IMR-90 (cell line): ENCODE measurements at regions not wholly inside any gene's neighbourhood (a gene's known extent, or its start where the extent isn't known, plus 50 kb on each side); places are given as distances from the start of the nearest gene placed in this dataset.

Experiments used
- ATAC-seq: fragments of 200-7000 bp; cut with Tn5 transposase; 2 replicates; pipeline ENCODE4 v1.9.1; 2020; ENCODE audit warnings: low read depth, mild to moderate bottlenecking, moderate library complexity
- BruUV-seq: library from RNA; stranded (reverse); fragments of 400-500 nt; replicated peaks from 2 replicates; lab custom pipeline; 2021; lab: Mats Ljungman, UMichigan
- CTCF ChIA-PET: fragments of 300-600 bp; formaldehyde crosslinking; extraction: SDS; loops from one replicate; lab custom pipeline; 2021; ENCODE audit warnings: antibody characterized with exemption; lab: Yijun Ruan, JAX
- POLR2A ChIA-PET: fragments of 300-600 bp; sonication (Branson Sonifier 250); formaldehyde crosslinking; loops from one replicate; lab custom pipeline; 2022; ENCODE audit warnings: antibody characterized with exemption; ENCODE audit not compliant: unreplicated experiment; lab: Charles Lee
- DNase-seq: peaks from one replicate; pipeline ENCODE4 v3.0.0; 2013
- H2AFZ ChIP-seq: replicated peaks from 2 replicates; pipeline ENCODE3; 2013; ENCODE audit warnings: low read length, mild to moderate bottlenecking; ENCODE audit not compliant: poor library complexity
- H2AK5ac ChIP-seq: 2 replicates; pipeline ENCODE4 v1.6.1; 2013; ENCODE audit warnings: low read depth, low read length, inconsistent platforms
- H2AK9ac ChIP-seq: replicated peaks from 2 replicates; pipeline ENCODE3; 2013; ENCODE audit warnings: mild to moderate bottlenecking, low read depth, low read length, moderate library complexity; ENCODE audit not compliant: poor library complexity
- H2BK120ac ChIP-seq: 2 replicates; pipeline ENCODE4 v1.6.1; 2013; ENCODE audit warnings: low read depth, low read length, inconsistent platforms
- H2BK15ac ChIP-seq: 3 replicates; pipeline ENCODE4 v1.6.1; 2013; ENCODE audit warnings: low read depth, low read length, inconsistent platforms
- H2BK20ac ChIP-seq: 2 replicates; pipeline ENCODE4 v1.6.1; 2013; ENCODE audit warnings: low read depth, mild to moderate bottlenecking, inconsistent platforms, low read length, moderate library complexity
- H2BK5ac ChIP-seq: 2 replicates; pipeline ENCODE4 v1.6.1; 2013; ENCODE audit warnings: mild to moderate bottlenecking, low read depth, low read length, inconsistent platforms; ENCODE audit not compliant: poor library complexity, severe bottlenecking
- H3K14ac ChIP-seq: replicated peaks from 2 replicates; pipeline ENCODE4 v1.6.1; 2013; ENCODE audit warnings: low read depth, low read length, inconsistent platforms
- H3K18ac ChIP-seq: 2 replicates; pipeline ENCODE4 v1.6.1; 2013; ENCODE audit warnings: low read depth, low read length, control low read depth
- H3K23ac ChIP-seq: 2 replicates; pipeline ENCODE4 v1.6.1; 2013; ENCODE audit warnings: low read depth, low read length, inconsistent platforms
- H3K27ac ChIP-seq: 2 replicates; pipeline ENCODE4 v1.5.1; 2013; ENCODE audit warnings: mild to moderate bottlenecking, control low read depth, low read length; ENCODE audit not compliant: insufficient read depth
- H3K27me3 ChIP-seq: 2 replicates; pipeline ENCODE4 v1.6.1; 2013; ENCODE audit warnings: low read length; ENCODE audit not compliant: control insufficient read depth, insufficient read depth
- H3K36me3 ChIP-seq: 2 replicates; pipeline ENCODE4 v1.6.1; 2013; ENCODE audit warnings: low read length, mixed read lengths; ENCODE audit not compliant: control insufficient read depth, insufficient read depth
- H3K4ac ChIP-seq: 2 replicates; pipeline ENCODE4 v1.6.1; 2013; ENCODE audit warnings: low read depth, low read length, inconsistent platforms
- H3K4me1 ChIP-seq: 2 replicates; pipeline ENCODE4 v1.6.1; 2013; ENCODE audit warnings: low read length, mixed read lengths; ENCODE audit not compliant: control insufficient read depth, insufficient read depth
- H3K4me2 ChIP-seq: 2 replicates; pipeline ENCODE4 v1.6.1; 2013; ENCODE audit warnings: low read depth, mild to moderate bottlenecking, control low read depth, low read length, moderate library complexity
- H3K4me3 ChIP-seq: 2 replicates; pipeline ENCODE4 v1.5.1; 2013; ENCODE audit warnings: low read depth, mild to moderate bottlenecking, control low read depth, low read length, moderate library complexity; ENCODE audit not compliant: insufficient read depth
- H3K56ac ChIP-seq: 2 replicates; pipeline ENCODE4 v1.6.1; 2013; ENCODE audit warnings: low read length, inconsistent platforms; ENCODE audit not compliant: insufficient read depth; ENCODE audit errors: extremely low read depth
- H3K79me1 ChIP-seq, 2 experiments: 2 replicates each; pipeline ENCODE4 v1.6.1; 2013; ENCODE audit warnings: low read length in 2 of 2, inconsistent platforms in 1 of 2, low read depth in 1 of 2
- H3K9ac ChIP-seq: 2 replicates; pipeline ENCODE4 v1.6.1; 2013; ENCODE audit warnings: low read depth, low read length, control low read depth
- H3K9me1 ChIP-seq: 2 replicates; pipeline ENCODE4 v1.6.1; 2013; ENCODE audit warnings: low read length, inconsistent platforms; ENCODE audit not compliant: insufficient read depth
- H3K9me3 ChIP-seq: 2 replicates; pipeline ENCODE4 v1.6.1; 2013; ENCODE audit warnings: low read length; ENCODE audit not compliant: control insufficient read depth, insufficient read depth
- H4K20me1 ChIP-seq: 2 replicates; pipeline ENCODE4 v1.6.1; 2013; ENCODE audit warnings: low read length, inconsistent platforms; ENCODE audit not compliant: insufficient read depth
- H4K5ac ChIP-seq: 2 replicates; pipeline ENCODE4 v1.6.1; 2013; ENCODE audit warnings: mild to moderate bottlenecking, low read depth, low read length, control low read depth
- H4K8ac ChIP-seq, 2 experiments: 2 replicates each; pipeline ENCODE4 v1.6.1; 2013; ENCODE audit warnings: low read depth in 2 of 2, low read length in 2 of 2, control low read depth in 1 of 2, inconsistent platforms in 1 of 2
- H4K91ac ChIP-seq: 2 replicates; pipeline ENCODE4 v1.6.1; 2013; ENCODE audit warnings: low read depth, low read length, inconsistent platforms; ENCODE audit not compliant: insufficient read depth
- BHLHE40 ChIP-seq: fragments of 150-350 bp; IDR thresholded peaks from 2 replicates; pipeline ENCODE4 v1.6.1; 2016; ENCODE audit warnings: mild to moderate bottlenecking, low read depth, low read length
- CEBPB ChIP-seq: IDR thresholded peaks from 2 replicates; pipeline ENCODE4 v1.6.1; 2012; ENCODE audit warnings: low read depth, low read length, improper control_type of control experiment
- CHD1 ChIP-seq: IDR thresholded peaks from 2 replicates; pipeline ENCODE4 v1.6.1; 2012; ENCODE audit warnings: low read depth, low read length, improper control_type of control experiment
- FOS ChIP-seq: fragments of 150-350 bp; IDR thresholded peaks from 2 replicates; pipeline ENCODE4 v1.6.1; 2016; ENCODE audit warnings: low read depth, low read length
- MAFK ChIP-seq: IDR thresholded peaks from 2 replicates; pipeline ENCODE4 v1.6.1; 2012; ENCODE audit warnings: low read depth, low read length, improper control_type of control experiment
- MAZ ChIP-seq: IDR thresholded peaks from 2 replicates; pipeline ENCODE4 v1.6.1; 2012; ENCODE audit warnings: low read depth, mild to moderate bottlenecking, low read length, improper control_type of control experiment, moderate library complexity, borderline replicate concordance
- MXI1 ChIP-seq: IDR thresholded peaks from 2 replicates; pipeline ENCODE4 v1.6.1; 2012; ENCODE audit warnings: low read depth, mild to moderate bottlenecking, low read length, moderate library complexity, borderline replicate concordance
- NFE2L2 ChIP-seq: fragments of 150-350 bp; IDR thresholded peaks from 2 replicates; pipeline ENCODE4 v1.6.1; 2016; ENCODE audit warnings: low read depth, mild to moderate bottlenecking, low read length
- POLR2A ChIP-seq: IDR thresholded peaks from 2 replicates; pipeline ENCODE4 v1.6.1; 2012; ENCODE audit warnings: mild to moderate bottlenecking, low read depth, low read length
- RAD21 ChIP-seq: IDR thresholded peaks from 2 replicates; pipeline ENCODE4 v1.6.1; 2012; ENCODE audit warnings: low read length, improper control_type of control experiment
- RCOR1 ChIP-seq: IDR thresholded peaks from 2 replicates; pipeline ENCODE4 v1.6.1; 2012; ENCODE audit warnings: mild to moderate bottlenecking, low read length, improper control_type of control experiment; ENCODE audit not compliant: insufficient replicate concordance
- RFX5 ChIP-seq: IDR thresholded peaks from 2 replicates; pipeline ENCODE4 v1.8.0; 2012; ENCODE audit warnings: low read depth, mild to moderate bottlenecking, low read length, moderate library complexity
- SMC3 ChIP-seq: fragments of 150-350 bp; IDR thresholded peaks from 2 replicates; pipeline ENCODE4 v1.6.1; 2016; ENCODE audit warnings: low read depth, mild to moderate bottlenecking, antibody characterized with exemption, low read length, moderate library complexity
- WGBS, 2 experiments: methylation state at CpG; one replicate each; pipeline versions ENCODE4 v1.1.5 to v1.1.7; 2013; ENCODE audit warnings: missing lambda C conversion rate in 2 of 2; ENCODE audit not compliant: insufficient read length in 1 of 2; ENCODE audit errors: extremely low coverage in 2 of 2; 5-methylcytosine and 5-hydroxymethylcytosine counted together
- dilution Hi-C: fragments of 300-500 bp; cut with HindIII; formaldehyde crosslinking; loops from one replicate; pipeline ENCODE4 v1.14.3; 2018; ENCODE audit warnings: low sequenced_read_pairs; ENCODE audit not compliant: unreplicated experiment
- in situ Hi-C: fragments of 300-500 bp; cut with MboI; formaldehyde crosslinking; loops from 3 replicates; pipeline ENCODE4 v1.14.3; 2019; ENCODE audit warnings: low sequenced_read_pairs, inconsistent platforms, mixed read lengths
- intact Hi-C: fragments of 100-400 bp; cut with micrococcal nuclease; formaldehyde crosslinking; loops from 2 replicates; pipeline ENCODE4 v1.10.0; 2022
- TF ChIP-seq, protein P1 (sequence below): fragments of 150-350 bp; IDR thresholded peaks from 2 replicates; pipeline ENCODE4 v1.6.1; 2016; ENCODE audit warnings: low read depth, mild to moderate bottlenecking, low read length, moderate library complexity, borderline replicate concordance
- TF ChIP-seq, protein P2 (sequence below): fragments of 150-350 bp; IDR thresholded peaks from 2 replicates; pipeline ENCODE4 v1.6.1; 2017; ENCODE audit warnings: mild to moderate bottlenecking, antibody characterized with exemption, low read length, low read depth
- TF ChIP-seq, protein P3 (sequence below): conservative IDR thresholded peaks from 2 replicates; pipeline ENCODE4 v1.5.1; 2012; ENCODE audit warnings: mild to moderate bottlenecking, low read depth, low read length, improper control_type of control experiment

DNA sequence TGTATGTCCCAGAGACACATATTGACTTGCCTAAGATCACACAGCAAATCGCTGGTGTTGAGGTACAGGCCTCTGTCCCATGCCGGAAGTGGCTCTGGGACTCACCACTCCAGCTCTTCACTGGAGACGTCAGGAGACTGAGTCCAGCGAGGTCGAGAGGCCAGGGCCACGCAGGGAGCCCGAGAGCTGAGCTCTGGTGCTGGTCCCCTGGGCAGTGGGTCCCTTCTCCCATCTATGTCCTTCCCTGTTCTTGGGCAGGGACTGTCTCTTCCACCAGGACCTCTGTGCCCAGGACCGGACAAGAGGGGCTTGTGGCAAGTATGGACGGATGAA is 62.4 kb upstream of the TWIST2 start:
- Histone ChIP-seq H2AK9ac (no peak overlapping the region), H3K27ac (no peak overlapping the region), H3K9ac (no peak overlapping the region), H3K4me1 (no peaks in the 10 kb centered on the region; the same call in 1 of the 2 replicates), H3K9me1 (no peaks in the 10 kb centered on the region), H2AFZ (no peak overlapping the region), H3K4me2 (no peak overlapping the region), H4K91ac (no peak overlapping the region), H3K4me3 (no peak overlapping the region), H2BK15ac (no peak overlapping the region), H4K5ac (no peak overlapping the region), H3K56ac (no peak overlapping the region), H4K20me1 (no peaks in the 10 kb centered on the region), H3K18ac (no peak overlapping the region), H3K27me3 (peaks cover 6% of the 10 kb centered on the region), H2BK120ac (no peak overlapping the region), H3K4ac (no peak overlapping the region), H3K79me1 (no peaks in the 10 kb centered on the region), H3K14ac (no peak overlapping the region), H4K8ac (no peak overlapping the region), H2BK20ac (no peak overlapping the region), H3K23ac (no peak overlapping the region), H3K9me3 (no peaks in the 10 kb centered on the region), H2AK5ac (no peak overlapping the region), H2BK5ac (no peak overlapping the region), H3K36me3 (no peaks in the 10 kb centered on the region)
- no TSS peak for BruUV-seq
- ChIA-PET CTCF (interaction anchor here (0.6 to 1.8 kb wide), 9 partner anchors 12 to 428 kb away, joined by 3 to 12 read pairs (median 3); no protein-coding TSS in a partner anchor), POLR2A (no interaction called here)
- no peak for ATAC-seq
- WGBS, 2 experiments, result no CpG with 5 or more reads among the region's 9 CpGs
- TF ChIP-seq RCOR1, result no peak
- TF ChIP-seq NFE2L2, result no peak
- TF ChIP-seq BHLHE40, result no peak
- no peak for TF ChIP-seq MAZ
- TF ChIP-seq, protein P1, sequence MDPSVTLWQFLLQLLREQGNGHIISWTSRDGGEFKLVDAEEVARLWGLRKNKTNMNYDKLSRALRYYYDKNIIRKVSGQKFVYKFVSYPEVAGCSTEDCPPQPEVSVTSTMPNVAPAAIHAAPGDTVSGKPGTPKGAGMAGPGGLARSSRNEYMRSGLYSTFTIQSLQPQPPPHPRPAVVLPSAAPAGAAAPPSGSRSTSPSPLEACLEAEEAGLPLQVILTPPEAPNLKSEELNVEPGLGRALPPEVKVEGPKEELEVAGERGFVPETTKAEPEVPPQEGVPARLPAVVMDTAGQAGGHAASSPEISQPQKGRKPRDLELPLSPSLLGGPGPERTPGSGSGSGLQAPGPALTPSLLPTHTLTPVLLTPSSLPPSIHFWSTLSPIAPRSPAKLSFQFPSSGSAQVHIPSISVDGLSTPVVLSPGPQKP, result no peak
- TF ChIP-seq, protein P2, sequence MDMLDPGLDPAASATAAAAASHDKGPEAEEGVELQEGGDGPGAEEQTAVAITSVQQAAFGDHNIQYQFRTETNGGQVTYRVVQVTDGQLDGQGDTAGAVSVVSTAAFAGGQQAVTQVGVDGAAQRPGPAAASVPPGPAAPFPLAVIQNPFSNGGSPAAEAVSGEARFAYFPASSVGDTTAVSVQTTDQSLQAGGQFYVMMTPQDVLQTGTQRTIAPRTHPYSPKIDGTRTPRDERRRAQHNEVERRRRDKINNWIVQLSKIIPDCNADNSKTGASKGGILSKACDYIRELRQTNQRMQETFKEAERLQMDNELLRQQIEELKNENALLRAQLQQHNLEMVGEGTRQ, result no peak
- TF ChIP-seq RFX5, result no peak
- TF ChIP-seq, protein P3, sequence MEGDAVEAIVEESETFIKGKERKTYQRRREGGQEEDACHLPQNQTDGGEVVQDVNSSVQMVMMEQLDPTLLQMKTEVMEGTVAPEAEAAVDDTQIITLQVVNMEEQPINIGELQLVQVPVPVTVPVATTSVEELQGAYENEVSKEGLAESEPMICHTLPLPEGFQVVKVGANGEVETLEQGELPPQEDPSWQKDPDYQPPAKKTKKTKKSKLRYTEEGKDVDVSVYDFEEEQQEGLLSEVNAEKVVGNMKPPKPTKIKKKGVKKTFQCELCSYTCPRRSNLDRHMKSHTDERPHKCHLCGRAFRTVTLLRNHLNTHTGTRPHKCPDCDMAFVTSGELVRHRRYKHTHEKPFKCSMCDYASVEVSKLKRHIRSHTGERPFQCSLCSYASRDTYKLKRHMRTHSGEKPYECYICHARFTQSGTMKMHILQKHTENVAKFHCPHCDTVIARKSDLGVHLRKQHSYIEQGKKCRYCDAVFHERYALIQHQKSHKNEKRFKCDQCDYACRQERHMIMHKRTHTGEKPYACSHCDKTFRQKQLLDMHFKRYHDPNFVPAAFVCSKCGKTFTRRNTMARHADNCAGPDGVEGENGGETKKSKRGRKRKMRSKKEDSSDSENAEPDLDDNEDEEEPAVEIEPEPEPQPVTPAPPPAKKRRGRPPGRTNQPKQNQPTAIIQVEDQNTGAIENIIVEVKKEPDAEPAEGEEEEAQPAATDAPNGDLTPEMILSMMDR, result no peak
- TF ChIP-seq CHD1, result no peak
- TF ChIP-seq FOS, result no peak
- no peak for TF ChIP-seq MXI1
- no peak for TF ChIP-seq SMC3
- TF ChIP-seq RAD21, result no peak
- no peak for TF ChIP-seq MAFK
- TF ChIP-seq CEBPB, result no peak
- TF ChIP-seq POLR2A, result no peak
- intact Hi-C loops (loop anchor here (1.0 to 10.0 kb wide), 5 partner anchors 189 to 428 kb away; no protein-coding TSS in a partner anchor), in situ Hi-C loops (loop anchor here (10.0 kb wide), 1 partner anchor 421 kb away; no protein-coding TSS in a partner anchor), dilution Hi-C loops (no loop called here)
- DNase-seq, result no peak
